Naive thymus-derived CD8-positive, alpha-beta T cell (primary cell): ENCODE measurements at regions not wholly inside any gene's neighbourhood (a gene's known extent, or its start where the extent isn't known, plus 50 kb on each side); places are given as distances from the start of the nearest gene placed in this dataset.
"Not testable (repeated sequence)": the region's sequence is repeated elsewhere in the genome, so short reads cannot be mapped to it uniquely, and the experiment has no call there.

Source experiments
- ATAC-seq, 2 donors: fragments of 150-1000 bp; cut with Tn5 transposase in 1 of 2; sonication (Bioruptor Pico), chemical (Tn5 transposase) in 1 of 2; 1 replicate in 1 of 2; 2 replicates in 1 of 2; pipeline ENCODE4 v1.10.0; 2021; ENCODE audit warnings: mild to moderate bottlenecking in 2 of 2, moderate library complexity in 2 of 2
- POLR2A ChIA-PET: fragments of 350-600 bp; sonication (Branson Sonifier 250); formaldehyde crosslinking; loops from one replicate; lab custom pipeline; 2021; ENCODE audit warnings: antibody characterized with exemption; lab: Charles Lee
- DNase-seq, 10 donors: peaks; one replicate each; pipeline versions ENCODE4 v3.0.0 to v3.0.0-alpha.2; 2020 to 2022
- H3K27ac Mint-ChIP-seq, 10 donors: one replicate each; pipeline ENCODE4 v1.8.0; 2020 to 2022; ENCODE audit warnings: mild to moderate bottlenecking in 10 of 10, mixed read lengths in 10 of 10, moderate library complexity in 4 of 10, inconsistent platforms in 1 of 10
- H3K27me3 Mint-ChIP-seq, 5 donors: one replicate each; pipeline ENCODE4 v1.8.0; 2021 to 2022; ENCODE audit warnings: mixed read lengths in 5 of 5
- H3K36me3 Mint-ChIP-seq, 3 donors: one replicate each; pipeline ENCODE4 v1.8.0; 2020 to 2022; ENCODE audit warnings: mixed read lengths in 3 of 3, mild to moderate bottlenecking in 2 of 3, inconsistent platforms in 1 of 3
- H3K4me1 Mint-ChIP-seq, 4 donors: one replicate each; pipeline ENCODE4 v1.8.0; 2021 to 2022; ENCODE audit warnings: mixed read lengths in 4 of 4
- H3K4me3 Mint-ChIP-seq, 10 donors: one replicate each; pipeline ENCODE4 v1.8.0; 2020 to 2022; ENCODE audit warnings: mild to moderate bottlenecking in 10 of 10, mixed read lengths in 10 of 10, moderate library complexity in 6 of 10, inconsistent platforms in 1 of 10
- H3K9me3 Mint-ChIP-seq, 9 donors: one replicate each; pipeline ENCODE4 v1.8.0; 2020 to 2022; ENCODE audit warnings: mixed read lengths in 9 of 9, mild to moderate bottlenecking in 3 of 9, inconsistent platforms in 1 of 9, moderate library complexity in 1 of 9

DNA sequence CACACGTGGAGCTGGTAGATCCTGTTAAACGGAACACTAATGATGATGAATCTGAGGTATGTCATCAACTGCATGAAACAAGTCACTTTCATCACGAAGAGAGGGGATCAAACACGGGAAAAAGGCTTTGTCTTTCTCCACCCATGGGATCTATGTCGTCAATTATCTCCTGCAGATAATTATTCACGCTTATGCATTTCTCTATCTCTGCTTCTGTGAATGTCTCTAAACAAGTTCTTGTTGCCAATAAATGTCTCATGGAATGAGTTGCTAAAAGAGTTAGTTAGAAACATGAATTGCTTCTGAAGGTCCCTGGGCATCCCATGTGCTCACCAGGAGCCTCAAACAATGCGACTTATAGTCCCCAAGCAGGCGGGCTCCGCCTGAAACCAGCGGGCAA, 1228.2 kb upstream of the TMEM132C start:
- no peaks in the 10 kb centered on the region for H3K4me1 Mint-ChIP-seq
- no peaks in the 10 kb centered on the region for H3K36me3 Mint-ChIP-seq
- POLR2A ChIA-PET = no interaction called here
- H3K27me3 Mint-ChIP-seq = peaks cover 0 to 5% (median 3%) of the 10 kb centered on the region in 5 donors
- ATAC-seq = no peak
- peaks cover 0 to 9% (median 2%) of the 10 kb centered on the region in 9 donors for H3K9me3 Mint-ChIP-seq
- H3K27ac Mint-ChIP-seq = no peak overlapping the region
- no peak overlapping the region for H3K4me3 Mint-ChIP-seq
- DNase-seq = no peak

DNA sequence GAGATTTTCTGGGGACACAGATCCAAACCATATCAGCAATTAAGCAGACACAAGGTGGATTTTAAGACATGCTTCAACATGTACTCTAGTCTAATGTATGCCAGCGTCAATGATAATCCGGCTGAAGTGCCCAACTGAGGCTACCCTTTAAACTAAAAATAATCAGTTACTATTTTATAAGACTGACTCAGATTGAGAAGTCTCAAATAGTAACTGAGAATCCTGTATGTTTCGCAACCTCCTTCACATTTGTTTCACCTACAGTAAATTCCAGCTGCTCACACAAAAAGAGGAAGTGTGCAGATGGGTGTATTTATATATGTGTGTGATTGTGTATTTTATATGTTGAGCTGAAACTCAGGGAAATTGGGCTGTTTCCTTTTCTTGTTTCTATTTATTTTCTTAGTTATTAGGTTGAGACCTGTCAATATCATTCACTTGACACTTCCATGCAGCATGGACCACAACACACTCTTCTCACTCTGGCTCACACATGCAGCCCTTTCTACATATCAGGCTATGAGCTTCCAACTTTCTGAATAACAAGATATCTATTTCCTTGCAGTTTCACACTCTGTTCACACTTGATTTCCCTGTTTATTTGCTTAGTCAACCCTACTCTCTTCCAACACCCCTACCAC, 1224.9 kb upstream of the TMEM132C start:
- no peak for ATAC-seq
- H3K27ac Mint-ChIP-seq = no peak overlapping the region
- H3K4me1 Mint-ChIP-seq = no peaks in the 10 kb centered on the region
- POLR2A ChIA-PET = no interaction called here
- H3K4me3 Mint-ChIP-seq = no peak overlapping the region
- peaks cover 0 to 10% (median 0%) of the 10 kb centered on the region in 9 donors for H3K9me3 Mint-ChIP-seq
- H3K36me3 Mint-ChIP-seq = no peaks in the 10 kb centered on the region
- H3K27me3 Mint-ChIP-seq = peaks cover 0 to 5% (median 3%) of the 10 kb centered on the region in 5 donors
- no peak for DNase-seq

DNA sequence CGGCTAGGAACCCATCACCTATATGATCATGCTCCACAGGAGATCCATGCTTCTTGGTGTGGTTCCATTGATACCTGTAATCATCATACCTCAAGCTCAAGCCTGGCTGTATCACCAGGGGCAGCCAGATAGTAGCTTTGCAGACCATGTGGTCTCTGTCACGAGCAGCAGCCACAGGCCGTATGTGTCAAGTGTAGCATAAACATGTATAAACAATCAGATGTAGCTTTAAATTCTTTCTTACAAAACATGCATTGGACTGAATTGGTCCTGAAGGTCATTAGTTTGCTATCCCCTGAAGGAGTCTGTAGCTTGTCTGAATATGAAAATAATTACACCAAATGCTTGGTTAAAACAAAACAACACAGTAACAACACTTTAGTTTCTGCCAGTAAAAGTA, 1223.2 kb upstream of the TMEM132C start:
- H3K4me1 Mint-ChIP-seq = no peaks in the 10 kb centered on the region
- no peak for DNase-seq
- H3K27ac Mint-ChIP-seq = no peak overlapping the region
- peaks cover 0 to 13% (median 0%) of the 10 kb centered on the region in 9 donors for H3K9me3 Mint-ChIP-seq
- POLR2A ChIA-PET = no interaction called here
- H3K27me3 Mint-ChIP-seq = peaks cover 0 to 6% (median 3%) of the 10 kb centered on the region in 5 donors
- peaks cover 0 to 4% (median 0%) of the 10 kb centered on the region in 3 donors for H3K36me3 Mint-ChIP-seq
- ATAC-seq = no peak
- no peak overlapping the region for H3K4me3 Mint-ChIP-seq

DNA sequence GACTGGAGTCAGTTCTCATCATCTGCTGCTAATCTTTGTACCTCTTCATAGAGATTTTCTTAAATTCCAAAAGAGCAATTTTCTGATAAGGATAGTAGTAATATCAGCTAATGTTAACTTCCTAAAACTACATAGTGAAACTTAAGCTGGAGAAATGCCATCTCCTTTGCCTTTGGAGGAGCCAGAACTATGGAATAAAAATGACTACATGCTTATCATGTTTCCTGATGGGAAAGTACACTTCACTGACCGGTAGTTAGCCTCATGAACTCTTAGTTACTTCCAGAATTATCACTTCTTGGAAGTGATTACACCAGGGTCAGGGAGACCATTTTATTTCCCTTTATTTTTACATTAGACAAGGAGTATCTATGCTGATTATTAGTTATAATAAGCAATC, 1222.1 kb upstream of the TMEM132C start:
- H3K4me3 Mint-ChIP-seq = no peak overlapping the region
- POLR2A ChIA-PET = no interaction called here
- H3K9me3 Mint-ChIP-seq = peaks cover 0 to 11% (median under 1%) of the 10 kb centered on the region in 9 donors
- no peaks in the 10 kb centered on the region for H3K4me1 Mint-ChIP-seq
- peaks cover 0 to 5% (median 2%) of the 10 kb centered on the region in 5 donors for H3K27me3 Mint-ChIP-seq
- ATAC-seq (no peak), DNase-seq (no peak)
- no peak overlapping the region for H3K27ac Mint-ChIP-seq
- peaks cover 0 to 4% (median 0%) of the 10 kb centered on the region in 3 donors for H3K36me3 Mint-ChIP-seq

DNA sequence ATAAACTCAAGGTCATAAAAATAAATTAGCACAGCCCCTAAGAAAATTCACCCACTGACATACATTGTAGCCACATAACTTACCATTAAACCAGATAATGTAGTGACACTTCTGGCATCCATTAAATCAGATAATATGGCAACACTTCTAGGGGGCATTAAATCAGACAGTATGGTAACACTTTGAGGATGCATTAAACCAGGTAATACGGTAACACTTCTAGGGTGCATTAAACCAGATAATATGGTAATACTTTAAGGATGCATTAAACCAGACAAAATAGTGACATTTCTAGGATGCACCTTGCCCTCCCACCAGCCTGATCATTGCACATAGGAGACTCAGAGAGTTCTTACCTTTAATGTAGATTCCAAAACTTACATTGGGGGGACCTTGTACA, 1220.5 kb upstream of the TMEM132C start:
- Mint-ChIP-seq H3K4me1 (no peaks in the 10 kb centered on the region), H3K27me3 (peaks cover 0 to 5% (median 2%) of the 10 kb centered on the region in 5 donors), H3K9me3 (peaks cover 0 to 10% (median 0%) of the 10 kb centered on the region in 9 donors), H3K36me3 (peaks cover 0 to 4% (median 0%) of the 10 kb centered on the region in 3 donors), H3K27ac (no peak overlapping the region), H3K4me3 (no peak overlapping the region)
- POLR2A ChIA-PET = no interaction called here
- ATAC-seq (no peak), DNase-seq (no peak)

DNA sequence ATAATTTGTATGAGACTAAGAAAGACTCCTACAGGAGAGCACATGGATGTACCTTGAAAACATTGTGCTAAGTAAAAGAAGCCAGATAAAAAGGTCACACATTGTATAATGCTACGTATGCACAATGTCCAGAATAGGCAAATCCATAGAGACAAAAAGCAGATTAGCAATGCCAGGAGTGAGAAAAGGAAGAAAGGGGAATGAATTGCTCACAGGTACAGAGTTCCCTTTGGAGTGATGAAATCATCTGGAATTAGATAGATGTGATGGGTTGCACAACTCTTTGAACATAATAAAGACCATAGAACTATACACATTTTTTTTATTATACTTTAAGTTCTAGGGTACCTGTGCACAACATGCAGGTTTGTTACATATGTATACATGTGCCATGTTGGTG, 1218.9 kb upstream of the TMEM132C start:
- no peaks in the 10 kb centered on the region for H3K4me1 Mint-ChIP-seq
- peaks cover 0 to 9% (median 0%) of the 10 kb centered on the region in 9 donors for H3K9me3 Mint-ChIP-seq
- H3K27me3 Mint-ChIP-seq = peaks cover 0 to 3% (median 2%) of the 10 kb centered on the region in 5 donors
- peaks cover 0 to 4% (median 0%) of the 10 kb centered on the region in 3 donors for H3K36me3 Mint-ChIP-seq
- H3K27ac Mint-ChIP-seq = no peak overlapping the region
- POLR2A ChIA-PET = no interaction called here
- no peak overlapping the region for H3K4me3 Mint-ChIP-seq
- ATAC-seq = no peak
- no peak for DNase-seq

DNA sequence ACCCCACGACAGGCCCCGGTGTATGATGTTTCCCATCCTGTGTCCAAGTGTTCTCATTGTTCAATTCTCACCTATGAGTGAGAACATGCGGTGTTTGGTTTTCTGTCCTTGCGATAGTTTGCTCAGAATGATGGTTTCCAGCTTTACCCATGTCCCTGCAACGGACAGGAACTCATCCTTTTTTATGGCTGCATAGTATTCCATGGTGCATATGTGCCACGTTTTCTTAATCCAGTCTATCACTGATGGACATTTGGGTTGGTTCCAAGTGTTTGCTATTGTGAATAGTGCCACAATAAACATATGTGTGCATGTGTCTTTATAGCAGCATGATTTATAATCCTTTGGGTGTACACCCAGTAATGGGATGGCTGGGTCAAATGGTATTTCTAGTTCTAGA, 1218.4 kb upstream of the TMEM132C start:
- H3K36me3 Mint-ChIP-seq, H3K4me3 Mint-ChIP-seq, H3K27me3 Mint-ChIP-seq, POLR2A ChIA-PET, ATAC-seq, H3K27ac Mint-ChIP-seq, H3K4me1 Mint-ChIP-seq, H3K9me3 Mint-ChIP-seq, DNase-seq: not testable (repeated sequence)

DNA sequence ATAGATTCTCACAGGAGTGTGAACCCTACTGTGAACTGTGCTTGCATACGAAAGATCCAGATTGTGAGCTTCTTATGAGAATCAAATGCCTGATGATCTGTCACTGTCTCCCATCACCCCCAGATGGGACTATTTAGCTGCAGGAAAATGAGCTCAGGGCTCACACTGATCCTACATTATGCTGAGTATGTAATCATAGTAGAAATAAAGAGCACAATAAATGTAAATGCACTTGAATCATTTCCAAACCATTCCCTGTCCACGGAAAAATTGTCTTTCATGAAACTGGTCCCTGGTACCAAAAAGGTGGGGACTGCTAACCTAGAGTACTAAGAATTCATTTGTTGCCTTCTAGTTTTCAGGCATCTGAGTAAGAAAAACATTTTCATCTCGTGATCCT, 1215.8 kb upstream of the TMEM132C start:
- Mint-ChIP-seq H3K27ac (no peak overlapping the region), H3K27me3 (peaks cover 0 to 4% (median 0%) of the 10 kb centered on the region in 5 donors), H3K4me1 (no peaks in the 10 kb centered on the region), H3K9me3 (peaks cover 0 to 9% (median 0%) of the 10 kb centered on the region in 9 donors), H3K36me3 (peaks cover 0 to 4% (median 0%) of the 10 kb centered on the region in 3 donors), H3K4me3 (no peak overlapping the region)
- POLR2A ChIA-PET = no interaction called here
- DNase-seq (no peak), ATAC-seq (no peak)

DNA sequence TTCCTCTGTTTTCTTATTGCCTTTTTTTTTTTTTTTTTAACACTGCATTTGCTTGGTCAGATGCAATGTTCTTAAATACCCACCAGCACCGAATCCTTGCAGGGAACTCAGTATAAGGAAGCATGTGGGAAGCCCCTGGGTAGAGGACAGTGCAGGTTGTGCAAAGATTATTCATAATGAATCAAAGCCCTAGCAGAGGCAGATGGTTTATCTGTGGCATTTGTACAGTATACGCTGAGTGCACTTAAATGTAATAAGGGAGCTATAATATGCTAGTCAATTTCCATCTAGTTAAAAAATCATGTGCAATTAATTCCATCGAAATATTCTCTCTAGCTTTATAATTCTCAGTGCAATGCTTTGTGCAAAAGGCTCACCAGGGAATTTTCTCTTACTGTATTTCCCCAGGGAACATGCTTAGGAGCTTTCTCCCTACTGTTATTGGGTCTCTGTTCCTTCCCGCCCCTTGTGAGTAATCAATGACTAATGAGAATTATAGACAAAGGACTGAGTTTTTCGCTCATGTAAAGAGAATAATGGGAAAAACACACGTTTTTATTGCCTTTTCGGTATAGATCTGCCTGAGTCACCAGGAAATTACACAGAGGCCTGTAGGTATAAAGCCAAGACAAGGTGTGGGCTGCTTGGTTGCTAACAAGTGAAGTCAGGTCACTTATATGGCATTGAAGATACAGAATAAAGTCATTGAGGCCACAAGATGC, 1214.3 kb upstream of the TMEM132C start:
- DNase-seq (no peak), ATAC-seq (no peak)
- no peak overlapping the region for H3K27ac Mint-ChIP-seq
- peaks cover 0 to 4% (median 0%) of the 10 kb centered on the region in 3 donors for H3K36me3 Mint-ChIP-seq
- H3K4me3 Mint-ChIP-seq = no peak overlapping the region
- H3K27me3 Mint-ChIP-seq = peaks cover 0 to 4% (median 0%) of the 10 kb centered on the region in 5 donors
- POLR2A ChIA-PET = no interaction called here
- H3K4me1 Mint-ChIP-seq = no peaks in the 10 kb centered on the region
- peaks cover 0 to 9% (median 0%) of the 10 kb centered on the region in 9 donors for H3K9me3 Mint-ChIP-seq

DNA sequence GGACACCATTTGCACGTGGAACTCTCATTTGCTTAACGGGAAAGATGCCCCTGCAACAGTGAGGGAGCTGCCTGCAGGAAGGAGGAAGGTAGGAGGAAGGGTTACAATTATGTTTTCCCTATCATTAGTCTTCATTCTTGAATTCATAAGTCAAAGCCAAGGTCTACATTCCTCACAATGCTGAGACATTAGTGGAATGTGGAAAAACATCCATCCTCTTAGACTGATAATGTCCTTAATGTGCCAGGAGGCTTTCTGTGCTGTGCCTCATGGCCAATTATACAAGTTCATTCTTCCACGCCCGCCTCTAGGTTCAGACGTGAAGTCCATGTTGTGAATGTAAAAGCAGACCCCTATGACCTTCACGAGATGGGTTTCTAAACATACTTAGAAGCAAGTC, 1212.4 kb upstream of the TMEM132C start:
- ATAC-seq (no peak), DNase-seq (no peak)
- Mint-ChIP-seq H3K36me3 (no peaks in the 10 kb centered on the region), H3K4me3 (no peak overlapping the region), H3K27me3 (peaks cover 0 to 4% (median 0%) of the 10 kb centered on the region in 5 donors), H3K27ac (no peak overlapping the region), H3K9me3 (no peaks in the 10 kb centered on the region), H3K4me1 (no peaks in the 10 kb centered on the region)
- POLR2A ChIA-PET = no interaction called here

DNA sequence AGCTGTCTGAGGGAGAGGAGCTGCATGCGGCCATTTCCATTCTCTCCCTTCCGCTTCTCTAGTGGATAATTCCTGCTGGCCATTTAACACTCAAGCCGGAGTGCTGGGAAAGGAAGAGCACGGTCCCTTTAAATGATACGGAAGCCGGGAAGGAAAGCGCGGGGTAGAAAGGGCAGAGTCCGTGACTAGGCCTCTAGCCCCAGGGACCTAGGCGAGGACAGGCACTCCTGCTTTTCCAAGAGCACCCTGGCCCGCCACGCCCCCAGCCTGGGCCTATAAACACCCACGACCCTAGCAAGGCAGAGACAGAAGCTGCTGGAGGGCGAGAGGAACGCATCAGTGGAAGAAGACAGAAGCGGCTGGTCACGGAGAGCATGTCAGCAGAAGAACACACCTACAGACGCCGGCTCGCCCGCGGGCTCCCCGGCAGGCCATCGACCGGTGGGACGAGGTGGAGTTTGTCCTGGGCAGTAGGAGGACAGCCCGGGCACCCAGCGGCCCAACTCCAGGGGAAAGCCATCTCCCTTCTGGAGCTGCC, 1206.6 kb upstream of the TMEM132C start:
- no peaks in the 10 kb centered on the region for H3K4me1 Mint-ChIP-seq

DNA sequence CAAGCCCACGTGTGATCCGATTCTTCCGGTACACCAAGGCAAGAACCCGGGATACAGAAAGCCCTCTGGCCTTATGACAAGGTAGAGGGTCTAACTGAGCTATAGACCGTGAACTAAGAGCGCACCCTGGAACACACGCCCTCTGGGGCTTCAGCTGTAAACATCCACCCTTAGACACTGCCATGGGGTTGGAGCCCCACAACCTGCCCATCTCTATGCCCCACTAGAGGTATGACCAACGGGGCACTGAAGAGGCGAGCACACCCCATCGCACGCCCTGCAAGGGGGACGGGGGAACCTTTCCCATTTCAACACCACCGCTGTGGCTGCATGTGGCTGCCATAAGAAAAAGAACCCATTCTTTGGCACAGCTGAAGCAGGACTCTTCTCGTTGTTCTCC, 1206.0 kb upstream of the TMEM132C start:
- Mint-ChIP-seq H3K27ac (no peak overlapping the region), H3K36me3 (no peaks in the 10 kb centered on the region), H3K27me3 (peaks cover 0 to 11% (median 2%) of the 10 kb centered on the region in 5 donors), H3K9me3 (no peaks in the 10 kb centered on the region), H3K4me1 (no peaks in the 10 kb centered on the region), H3K4me3 (no peak overlapping the region)
- DNase-seq (no peak), ATAC-seq (no peak)
- POLR2A ChIA-PET = no interaction called here

More for the DNA sequence above, 1206.6 kb upstream of the TMEM132C start:
- peak overlapping the region in 1 of 10 donors; percentile 17 for H3K4me3 Mint-ChIP-seq
- ATAC-seq (no peak), DNase-seq (no peak)
- POLR2A ChIA-PET = no interaction called here
- H3K9me3 Mint-ChIP-seq = no peaks in the 10 kb centered on the region
- no peaks in the 10 kb centered on the region for H3K36me3 Mint-ChIP-seq
- H3K27me3 Mint-ChIP-seq = peaks cover 0 to 11% (median 2%) of the 10 kb centered on the region in 5 donors
- H3K27ac Mint-ChIP-seq = no peak overlapping the region

DNA sequence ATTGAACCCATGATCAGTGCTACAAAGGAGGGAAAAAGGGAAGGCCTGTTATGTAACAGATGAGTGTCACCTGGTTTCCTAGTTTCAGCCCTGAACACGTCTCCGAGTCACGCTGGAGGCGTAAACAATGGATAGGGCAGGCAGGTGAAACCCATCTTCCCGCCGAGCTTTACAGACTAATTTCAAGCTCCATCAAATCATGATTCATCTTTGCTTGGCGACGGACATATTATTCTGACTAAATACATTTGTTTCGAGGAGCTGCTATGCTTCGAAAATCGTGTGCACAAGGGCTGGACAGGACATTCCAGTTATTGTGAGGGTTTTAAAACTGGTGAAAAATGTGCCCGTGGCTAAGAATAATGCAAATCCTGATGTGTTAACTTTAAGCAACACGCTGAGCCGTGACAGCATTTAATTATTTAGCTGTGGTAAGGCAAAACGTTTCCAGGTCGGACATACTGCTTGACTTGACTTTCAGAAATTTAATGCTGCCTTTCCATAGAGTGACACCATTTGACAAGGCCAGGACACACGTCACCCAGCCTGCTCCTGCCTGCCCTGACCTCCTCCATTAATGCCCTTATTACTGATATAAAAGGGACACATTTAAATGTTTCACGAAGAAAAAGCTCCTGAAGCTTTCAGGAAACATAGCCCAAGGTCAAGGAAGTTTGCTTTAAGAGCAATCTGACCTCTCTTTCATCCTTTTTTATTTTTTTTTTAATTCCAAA, 1203.5 kb upstream of the TMEM132C start:
- Mint-ChIP-seq H3K9me3 (no peaks in the 10 kb centered on the region), H3K4me1 (no peaks in the 10 kb centered on the region), H3K27me3 (peaks cover 0 to 11% (median 2%) of the 10 kb centered on the region in 5 donors), H3K36me3 (no peaks in the 10 kb centered on the region), H3K4me3 (no peak overlapping the region), H3K27ac (no peak overlapping the region)
- no peak for DNase-seq
- ATAC-seq = no peak
- POLR2A ChIA-PET = no interaction called here
